ENCODE measurements at regions not wholly inside any gene's neighbourhood (a gene's known extent, or its start where the extent isn't known, plus 50 kb on each side); places are given as distances from the start of the nearest gene placed in this dataset.

DNA sequence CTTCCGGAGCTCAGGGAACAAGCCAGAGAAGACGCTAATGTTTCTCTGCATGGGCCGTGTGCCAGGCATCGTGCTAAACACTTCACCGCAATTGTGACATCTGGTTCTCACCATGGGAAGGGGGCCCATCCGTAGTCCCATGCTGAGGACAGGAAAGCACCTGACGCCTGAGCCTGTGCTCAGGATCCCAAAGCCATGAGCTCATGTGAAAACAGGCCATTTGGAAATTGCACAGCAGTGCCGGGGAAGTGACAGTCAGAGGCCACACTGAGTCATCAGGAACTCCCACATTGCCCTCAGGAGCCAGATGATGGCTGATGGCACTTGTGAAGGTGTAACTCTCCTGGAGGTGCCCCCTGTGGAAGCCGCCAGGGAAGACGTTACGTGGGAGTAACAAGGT lies 141.0 kb downstream of the INHBB start:
- no peak for TF ChIP-seq POLR2A (IDR thresholded peaks at IDR 0.05)
- TF ChIP-seq, protein P1, sequence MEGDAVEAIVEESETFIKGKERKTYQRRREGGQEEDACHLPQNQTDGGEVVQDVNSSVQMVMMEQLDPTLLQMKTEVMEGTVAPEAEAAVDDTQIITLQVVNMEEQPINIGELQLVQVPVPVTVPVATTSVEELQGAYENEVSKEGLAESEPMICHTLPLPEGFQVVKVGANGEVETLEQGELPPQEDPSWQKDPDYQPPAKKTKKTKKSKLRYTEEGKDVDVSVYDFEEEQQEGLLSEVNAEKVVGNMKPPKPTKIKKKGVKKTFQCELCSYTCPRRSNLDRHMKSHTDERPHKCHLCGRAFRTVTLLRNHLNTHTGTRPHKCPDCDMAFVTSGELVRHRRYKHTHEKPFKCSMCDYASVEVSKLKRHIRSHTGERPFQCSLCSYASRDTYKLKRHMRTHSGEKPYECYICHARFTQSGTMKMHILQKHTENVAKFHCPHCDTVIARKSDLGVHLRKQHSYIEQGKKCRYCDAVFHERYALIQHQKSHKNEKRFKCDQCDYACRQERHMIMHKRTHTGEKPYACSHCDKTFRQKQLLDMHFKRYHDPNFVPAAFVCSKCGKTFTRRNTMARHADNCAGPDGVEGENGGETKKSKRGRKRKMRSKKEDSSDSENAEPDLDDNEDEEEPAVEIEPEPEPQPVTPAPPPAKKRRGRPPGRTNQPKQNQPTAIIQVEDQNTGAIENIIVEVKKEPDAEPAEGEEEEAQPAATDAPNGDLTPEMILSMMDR (IDR thresholded peaks at IDR 0.05): no peak

All from esophagus squamous epithelium (tissue), 4 donors.